ENCODE measurements at regions not wholly inside any gene's neighbourhood (a gene's known extent, or its start where the extent isn't known, plus 50 kb on each side); places are given as distances from the start of the nearest gene placed in this dataset.

DNA sequence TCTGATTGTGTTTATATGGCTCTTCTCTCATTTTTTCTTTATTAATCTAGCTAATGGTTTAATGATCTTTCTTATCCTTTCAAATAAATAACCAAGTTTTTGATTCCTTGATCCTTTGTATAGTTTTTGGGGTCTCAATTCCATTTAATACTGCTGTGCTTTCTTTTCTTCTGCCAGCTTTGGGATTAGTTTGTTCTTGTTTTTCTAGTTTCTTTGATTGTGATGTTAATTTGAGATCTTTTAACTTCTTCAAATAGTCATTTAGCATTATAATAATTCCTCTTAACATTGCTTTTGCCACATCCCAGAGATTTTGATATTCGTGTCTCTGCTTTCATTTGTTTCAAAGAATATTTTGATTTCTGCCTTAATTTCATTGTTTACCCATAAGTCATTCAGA, 1126.6 kb downstream of the NAALADL2 start:
- H4K20me1 ChIP-seq, result no peaks in the 10 kb centered on the region
- H3K36me3 ChIP-seq, result no peaks in the 10 kb centered on the region
- TF ChIP-seq Cebpa-rat (IDR thresholded peaks at IDR 0.05), result no peak
- H3K4me3 ChIP-seq, result no peak overlapping the region
- H3K27ac ChIP-seq, result no peak overlapping the region
- H3K4me1 ChIP-seq, result peaks cover 0 to 7% (median 0%) of the 10 kb centered on the region in 10 experiments; a peak in 4 of 20 replicates
- no peaks in the 10 kb centered on the region for H3K27me3 ChIP-seq
- H3K9ac ChIP-seq, result no peak overlapping the region
- no peak overlapping the region for H3K4me2 ChIP-seq
- H3K9me3 ChIP-seq (replicated peaks in 1 of 11), result peaks cover 0 to 26% (median 10%) of the 10 kb centered on the region in 11 experiments; a peak in 12 of 22 replicates

DNA sequence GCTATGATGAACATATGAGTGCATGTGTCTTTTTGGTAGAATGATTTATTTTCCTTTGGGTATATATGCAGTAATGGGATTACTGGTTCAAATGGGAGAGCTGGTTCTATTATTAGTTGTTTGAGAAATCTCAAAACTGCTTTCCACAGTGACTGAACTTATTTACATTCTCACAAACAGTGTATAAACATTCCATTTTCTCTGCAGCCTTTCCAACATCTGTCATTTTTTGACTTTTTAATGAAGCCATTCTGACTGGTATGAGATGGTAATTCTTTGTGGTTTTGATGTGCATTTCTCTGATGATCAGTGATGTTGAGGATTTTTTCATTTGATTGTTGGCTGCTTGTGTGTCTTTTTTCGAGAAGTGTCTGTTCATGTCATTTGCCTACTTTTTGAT, 1124.2 kb downstream of the NAALADL2 start:
- no peaks in the 10 kb centered on the region for H3K4me1 ChIP-seq
- no peak overlapping the region for H3K27ac ChIP-seq
- TF ChIP-seq Cebpa-rat (IDR thresholded peaks at IDR 0.05), result no peak
- no peaks in the 10 kb centered on the region for H3K27me3 ChIP-seq
- H3K4me3 ChIP-seq, result no peak overlapping the region
- H4K20me1 ChIP-seq, result no peaks in the 10 kb centered on the region
- H3K9ac ChIP-seq, result no peak overlapping the region
- H3K36me3 ChIP-seq, result no peaks in the 10 kb centered on the region
- no peak overlapping the region for H3K4me2 ChIP-seq
- H3K9me3 ChIP-seq (replicated peaks in 1 of 11), result peaks cover under 1 to 22% (median 6%) of the 10 kb centered on the region in 11 experiments; a peak in 17 of 22 replicates

DNA sequence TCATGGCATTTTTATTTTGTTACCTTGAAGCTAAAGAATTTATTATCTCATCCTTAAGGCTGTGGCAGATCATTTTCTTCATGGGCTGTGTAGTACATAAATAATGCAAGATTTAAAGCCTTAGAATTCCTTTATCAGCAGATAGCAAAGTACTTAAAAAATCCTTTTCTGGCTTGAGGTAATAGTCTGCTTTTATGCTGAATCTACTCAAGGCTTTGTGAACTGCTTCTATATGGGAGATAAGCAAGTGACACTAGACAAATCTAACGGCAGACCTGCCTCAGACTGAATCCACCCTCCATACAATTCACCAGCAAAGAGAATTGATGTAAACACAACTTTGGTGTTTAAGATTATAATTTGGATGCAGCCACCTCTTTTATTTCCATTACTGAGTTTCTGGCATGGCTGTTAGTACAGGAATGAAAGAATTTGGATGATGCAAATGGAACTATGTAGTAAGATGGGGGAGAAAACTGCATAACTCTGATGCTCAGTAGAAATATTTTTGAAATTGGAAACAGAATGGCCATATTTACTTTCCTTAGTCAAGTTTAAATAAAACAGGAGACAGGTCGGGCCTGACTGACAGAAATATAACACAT, 1121.5 kb downstream of the NAALADL2 start:
- Histone ChIP-seq H3K27ac (no peak overlapping the region), H4K20me1 (no peaks in the 10 kb centered on the region), H3K27me3 (no peaks in the 10 kb centered on the region), H3K36me3 (no peaks in the 10 kb centered on the region), H3K4me2 (no peak overlapping the region), H3K4me3 (no peak overlapping the region), H3K9me3 (replicated peaks in 1 of 11) (peaks cover 4 to 16% (median 13%) of the 10 kb centered on the region in 11 experiments; a peak in 15 of 22 replicates), H3K4me1 (no peaks in the 10 kb centered on the region), H3K9ac (no peak overlapping the region)
- no peak for TF ChIP-seq Cebpa-rat (IDR thresholded peaks at IDR 0.05)

DNA sequence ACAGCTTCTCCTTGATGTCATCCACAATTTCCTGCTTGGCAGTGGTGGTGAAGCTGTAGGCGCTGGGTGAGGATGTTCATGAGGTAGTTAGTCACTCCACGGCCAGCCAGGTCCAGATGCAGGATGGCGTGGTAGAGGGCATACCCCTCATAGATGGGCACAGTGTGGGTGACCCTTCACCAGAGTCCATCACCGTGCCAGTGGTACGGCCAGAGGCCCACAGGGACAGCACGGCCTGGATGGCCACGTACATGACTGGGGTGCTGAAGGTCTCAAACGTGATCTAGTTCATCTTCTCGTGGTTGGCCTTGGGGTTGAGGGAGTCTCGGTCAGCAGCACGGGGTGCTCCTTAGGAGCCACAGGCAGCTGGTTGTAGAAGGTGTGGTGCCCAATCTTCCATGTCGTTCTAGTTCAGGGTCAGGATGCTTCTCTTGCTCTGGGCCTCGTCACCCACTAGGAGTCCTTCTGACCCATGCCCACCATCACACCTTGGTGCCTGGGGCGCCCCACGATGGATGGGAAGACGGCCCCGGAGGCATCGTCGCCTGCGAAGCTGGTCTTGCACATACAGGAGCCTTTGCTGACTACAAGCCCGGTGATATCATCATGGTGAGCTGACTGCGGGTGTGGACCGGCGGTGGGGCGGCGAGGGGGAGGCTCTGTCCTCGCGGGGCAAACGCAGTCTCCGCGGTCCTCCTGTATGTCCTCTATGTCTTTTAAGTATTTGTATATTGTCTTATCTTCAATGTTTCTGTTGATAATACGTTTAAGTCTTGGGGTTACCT, 1119.0 kb downstream of the NAALADL2 start:
- no peak overlapping the region for H3K27ac ChIP-seq
- no peak for TF ChIP-seq Cebpa-rat (IDR thresholded peaks at IDR 0.05)
- no peak overlapping the region for H3K4me3 ChIP-seq
- H3K27me3 ChIP-seq, result no peaks in the 10 kb centered on the region
- no peaks in the 10 kb centered on the region for H3K4me1 ChIP-seq
- H3K9ac ChIP-seq, result no peak overlapping the region
- H4K20me1 ChIP-seq, result no peaks in the 10 kb centered on the region
- no peaks in the 10 kb centered on the region for H3K36me3 ChIP-seq
- peaks cover 4 to 16% (median 13%) of the 10 kb centered on the region in 11 experiments; a peak in 15 of 22 replicates for H3K9me3 ChIP-seq (replicated peaks in 1 of 11)
- no peak overlapping the region for H3K4me2 ChIP-seq

DNA sequence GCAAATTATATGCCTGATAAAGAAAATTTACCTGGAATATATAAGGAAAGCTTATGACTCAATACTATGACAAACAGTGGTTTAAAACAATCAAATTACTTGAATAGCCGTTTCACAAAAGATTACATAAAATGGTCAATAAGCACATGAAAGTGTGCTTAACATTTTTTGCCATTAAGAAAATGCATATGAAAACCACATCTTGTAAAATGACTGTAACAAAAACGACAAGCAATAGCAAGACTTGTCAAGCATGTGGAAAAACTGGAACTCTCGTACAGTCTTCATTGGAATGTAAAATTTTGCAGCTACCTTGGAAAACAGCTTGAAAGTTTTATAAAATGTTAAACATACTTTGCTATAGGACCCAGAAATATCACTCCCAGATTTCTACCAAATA, 1110.3 kb downstream of the NAALADL2 start:
- Histone ChIP-seq H3K4me2 (no peak overlapping the region), H3K4me1 (no peaks in the 10 kb centered on the region), H3K27ac (no peak overlapping the region), H3K9ac (no peak overlapping the region), H3K36me3 (no peaks in the 10 kb centered on the region), H3K4me3 (no peak overlapping the region), H4K20me1 (no peaks in the 10 kb centered on the region), H3K9me3 (replicated peaks in 1 of 11) (peaks cover 4 to 22% (median 15%) of the 10 kb centered on the region in 11 experiments; a peak in 17 of 22 replicates), H3K27me3 (no peaks in the 10 kb centered on the region)
- no peak for TF ChIP-seq Cebpa-rat (IDR thresholded peaks at IDR 0.05)

DNA sequence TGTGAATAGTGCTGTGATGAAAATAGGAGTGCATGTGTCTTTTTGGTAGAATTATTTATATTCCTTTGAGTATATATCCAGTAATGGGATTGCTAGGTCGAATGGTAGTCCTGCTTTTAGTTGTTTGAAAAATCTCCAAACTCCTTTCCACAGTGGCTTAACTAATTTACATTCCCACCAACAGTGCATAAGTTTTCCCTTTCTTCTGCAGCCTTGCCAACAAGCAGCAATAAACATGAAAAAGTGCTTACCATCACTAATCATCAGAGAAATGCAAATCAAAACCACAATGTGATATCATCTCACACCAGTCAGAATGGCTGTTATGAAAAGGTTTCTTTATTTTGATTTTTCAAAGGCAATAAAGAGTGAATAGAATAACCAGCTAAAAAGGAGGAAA, 1105.9 kb downstream of the NAALADL2 start:
- no peak overlapping the region for H3K4me2 ChIP-seq
- H3K36me3 ChIP-seq, result no peaks in the 10 kb centered on the region
- H3K4me1 ChIP-seq, result no peaks in the 10 kb centered on the region
- no peak for TF ChIP-seq Cebpa-rat (IDR thresholded peaks at IDR 0.05)
- no peaks in the 10 kb centered on the region for H4K20me1 ChIP-seq
- peaks cover 4 to 22% (median 15%) of the 10 kb centered on the region in 11 experiments; a peak in 17 of 22 replicates for H3K9me3 ChIP-seq (replicated peaks in 1 of 11)
- H3K9ac ChIP-seq, result no peak overlapping the region
- H3K4me3 ChIP-seq, result no peak overlapping the region
- H3K27me3 ChIP-seq, result no peaks in the 10 kb centered on the region
- H3K27ac ChIP-seq, result no peak overlapping the region

DNA sequence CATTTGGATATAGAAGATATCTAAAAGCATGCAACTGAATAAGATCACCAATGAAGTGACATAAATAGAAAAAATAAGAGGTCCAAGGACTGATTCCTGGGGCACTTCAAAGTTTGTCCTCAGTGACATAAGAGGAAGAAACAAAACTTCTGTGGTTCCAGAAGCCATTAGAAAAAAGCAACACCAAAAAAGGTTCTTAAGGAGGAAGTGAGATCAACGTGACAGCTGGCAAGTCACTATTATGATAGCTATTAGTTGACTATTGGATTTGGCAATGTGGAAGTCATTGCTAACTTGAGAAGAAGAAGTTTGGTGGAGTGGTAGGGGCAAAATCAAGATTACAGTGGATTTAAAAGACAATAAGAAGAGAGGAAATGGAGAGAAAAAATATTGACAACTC, 1098.3 kb downstream of the NAALADL2 start:
- H4K20me1 ChIP-seq, result no peaks in the 10 kb centered on the region
- peak overlapping the region in 3 of 11 experiments; percentile 5 to 50 (median 27); a peak in 4 of 22 replicates for H3K27ac ChIP-seq

DNA sequence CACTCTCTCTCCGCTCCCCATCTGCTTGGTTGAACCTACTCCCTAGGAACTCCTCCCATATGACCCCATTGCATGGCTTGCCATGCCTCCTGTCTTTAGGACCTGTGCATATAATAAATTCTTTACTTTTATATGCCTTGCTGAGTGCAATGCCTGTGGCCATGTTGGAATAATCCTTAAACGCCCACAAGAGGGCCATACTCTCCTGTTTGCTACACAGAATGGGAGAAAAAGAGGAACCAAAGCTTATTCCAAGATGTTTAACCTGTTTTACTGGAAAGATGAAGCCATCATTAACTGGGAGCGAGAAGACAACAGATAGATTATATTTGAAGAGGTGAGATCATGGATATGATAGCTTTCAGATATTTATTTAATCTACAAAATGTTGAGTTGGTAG, 1097.8 kb downstream of the NAALADL2 start:
- H3K9me3 ChIP-seq (replicated peaks in 1 of 11), result peaks cover 5 to 16% (median 10%) of the 10 kb centered on the region in 11 experiments; a peak in 12 of 22 replicates
- H3K27ac ChIP-seq, result no peak overlapping the region

More for the DNA sequence above, 1098.3 kb downstream of the NAALADL2 start:
- Histone ChIP-seq H3K36me3 (no peaks in the 10 kb centered on the region), H3K27me3 (no peaks in the 10 kb centered on the region), H3K4me3 (no peak overlapping the region), H3K9ac (no peak overlapping the region), H3K9me3 (replicated peaks in 1 of 11) (peaks cover 5 to 16% (median 10%) of the 10 kb centered on the region in 11 experiments; a peak in 12 of 22 replicates), H3K4me2 (peak overlapping the region in 2 of 11 experiments; percentile 46 to 57; a peak in 2 of 22 replicates), H3K4me1 (peaks cover 0 to 16% (median 0%) of the 10 kb centered on the region in 10 experiments; a peak in 4 of 20 replicates)
- TF ChIP-seq Cebpa-rat (IDR thresholded peaks at IDR 0.05), result no peak

DNA sequence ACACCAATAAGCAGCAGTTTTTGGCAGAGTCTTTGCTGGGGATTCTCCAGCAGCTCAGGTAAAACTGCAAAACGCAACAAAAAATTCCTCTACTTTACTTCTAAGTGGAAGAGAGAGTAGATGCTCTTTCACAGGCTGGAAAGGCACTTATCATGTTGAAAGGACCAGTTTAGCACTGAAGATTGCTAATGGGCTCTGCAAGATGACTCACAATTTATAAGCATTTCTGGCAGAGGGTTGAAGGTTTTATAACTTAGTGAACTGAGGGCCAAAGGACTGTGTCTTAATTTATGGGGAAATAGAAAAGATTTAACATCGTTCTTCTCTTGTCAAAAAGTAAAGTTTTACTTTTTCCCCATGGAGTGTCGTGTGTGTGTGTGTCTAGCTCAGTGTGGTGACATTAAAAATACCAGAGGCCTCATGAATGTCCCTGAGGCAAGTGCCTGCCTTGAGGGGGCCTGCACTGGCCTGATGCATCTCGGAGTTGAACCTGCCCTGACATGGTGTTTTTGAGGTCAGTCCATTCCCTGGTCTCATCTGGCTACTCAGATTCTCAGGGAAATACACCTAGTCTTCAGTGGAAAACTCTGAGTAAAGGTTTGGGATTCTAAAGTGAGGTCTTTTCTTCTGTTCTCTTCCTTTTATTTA, 1092.0 kb downstream of the NAALADL2 start:
- peaks cover 9 to 12% (median 10%) of the 10 kb centered on the region in 11 experiments; a peak in 19 of 22 replicates for H3K9me3 ChIP-seq (replicated peaks in 1 of 11)
- TF ChIP-seq Cebpa-rat (IDR thresholded peaks at IDR 0.05), result no peak
- no peak overlapping the region for H3K27ac ChIP-seq
- no peak overlapping the region for H3K9ac ChIP-seq
- no peak overlapping the region for H3K4me3 ChIP-seq
- H3K36me3 ChIP-seq, result no peaks in the 10 kb centered on the region
- no peaks in the 10 kb centered on the region for H3K27me3 ChIP-seq
- no peak overlapping the region for H3K4me2 ChIP-seq
- no peaks in the 10 kb centered on the region for H4K20me1 ChIP-seq
- H3K4me1 ChIP-seq, result no peaks in the 10 kb centered on the region

More for the DNA sequence above, 1097.8 kb downstream of the NAALADL2 start:
- peaks cover 0 to 16% (median 0%) of the 10 kb centered on the region in 10 experiments; a peak in 4 of 20 replicates for H3K4me1 ChIP-seq
- no peaks in the 10 kb centered on the region for H3K27me3 ChIP-seq
- no peaks in the 10 kb centered on the region for H3K36me3 ChIP-seq
- H3K9ac ChIP-seq, result no peak overlapping the region
- peak overlapping the region in 1 of 11 experiments; percentile 46; a peak in 2 of 22 replicates for H3K4me2 ChIP-seq
- no peaks in the 10 kb centered on the region for H4K20me1 ChIP-seq
- TF ChIP-seq Cebpa-rat (IDR thresholded peaks at IDR 0.05), result no peak
- no peak overlapping the region for H3K4me3 ChIP-seq

All from BLaER1 treated with 17β-estradiol and CSF1 and Interleukin-3, amounts not matched to agents 10 nM and 100 nM (cell line).